Mesodermal cell (in vitro differentiated cells): ENCODE measurements at regions not wholly inside any gene's neighbourhood (a gene's known extent, or its start where the extent isn't known, plus 50 kb on each side); places are given as distances from the start of the nearest gene placed in this dataset.

Experiments used
- H3K27ac ChIP-seq: 2 replicates; pipeline ENCODE4 v1.7.0; 2013; ENCODE audit warnings: mild to moderate bottlenecking, low read depth, low read length, moderate library complexity; ENCODE audit not compliant: severe bottlenecking
- H3K36me3 ChIP-seq: 2 replicates; pipeline ENCODE4 v1.7.1; 2013; ENCODE audit warnings: mild to moderate bottlenecking, low read length, moderate library complexity; ENCODE audit not compliant: control insufficient read depth, insufficient read depth
- H3K4me1 ChIP-seq: one replicate; pipeline ENCODE4 v1.7.1; 2013; ENCODE audit warnings: mild to moderate bottlenecking, low read length; ENCODE audit not compliant: insufficient read depth, control insufficient read depth, poor library complexity, severe bottlenecking
- H3K4me3 ChIP-seq: 2 replicates; pipeline ENCODE4 v1.7.0; 2013; ENCODE audit warnings: low read length, control low read depth, mild to moderate bottlenecking; ENCODE audit not compliant: insufficient read depth, poor library complexity, severe bottlenecking; ENCODE audit errors: extremely low read depth
- H3K9me3 ChIP-seq: 2 replicates; pipeline ENCODE4 v1.7.1; 2013; ENCODE audit warnings: mild to moderate bottlenecking, low read length, moderate library complexity; ENCODE audit not compliant: control insufficient read depth
- WGBS, 2 experiments: methylation state at CpG; one replicate each; pipeline ENCODE4 v1.1.5; 2013; ENCODE audit warnings: missing lambda C conversion rate in 2 of 2; ENCODE audit not compliant: insufficient coverage in 2 of 2; 5-methylcytosine and 5-hydroxymethylcytosine counted together

DNA sequence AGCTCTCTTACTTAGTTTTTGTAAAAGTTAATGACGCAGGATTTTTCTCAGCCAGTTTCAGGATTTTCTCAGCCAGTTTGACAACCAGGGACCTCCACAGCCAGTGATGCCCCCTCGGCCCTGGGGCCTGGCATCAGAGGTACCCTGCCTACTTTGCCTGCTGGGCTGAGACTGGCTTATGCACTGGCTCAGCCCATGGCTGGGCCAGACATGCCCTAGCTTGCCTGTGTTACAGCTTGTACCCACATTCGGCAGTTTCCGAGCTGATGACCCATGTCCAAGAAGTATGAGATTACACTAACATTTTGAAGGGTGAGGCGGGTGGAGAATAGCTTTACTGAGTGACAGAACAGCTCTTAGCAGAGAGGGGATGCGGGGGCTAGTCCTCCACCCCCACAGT lies 406.1 kb upstream of the HSF2 start:
- H3K4me1 ChIP-seq, result no peaks in the 10 kb centered on the region
- no peaks in the 10 kb centered on the region for H3K9me3 ChIP-seq
- H3K36me3 ChIP-seq, result no peaks in the 10 kb centered on the region
- 75 to 85% methylated on average over 3 to 5 of the region's 6 CpGs for WGBS, 2 experiments
- no peak overlapping the region for H3K27ac ChIP-seq
- H3K4me3 ChIP-seq, result no peak overlapping the region

- Histone ChIP-seq H3K27ac (no peak overlapping the region), H3K36me3 (no peaks in the 10 kb centered on the region), H3K4me3 (no peak overlapping the region), H3K9me3 (no peaks in the 10 kb centered on the region), H3K4me1 (no peaks in the 10 kb centered on the region)
- WGBS, 2 experiments, result 100% methylated on average over 1 of the region's 1 CpG; no CpG with 5 or more reads in 1 of the 2 experiments
Observed at GRCh38 chr6:121994919-121995318, 404.5 kb upstream of the HSF2 start.

GRCh38 chr6:121998631-121999030 lies 400.8 kb upstream of the HSF2 start:
- Histone ChIP-seq H3K4me1 (no peaks in the 10 kb centered on the region), H3K4me3 (no peak overlapping the region), H3K9me3 (no peaks in the 10 kb centered on the region), H3K36me3 (no peaks in the 10 kb centered on the region), H3K27ac (no peak overlapping the region)
- WGBS, 2 experiments, result no CpG with 5 or more reads among the region's 2 CpGs

GRCh38 chr6:121999456-122000065 lies 399.9 kb upstream of the HSF2 start:
- WGBS, 2 experiments, result 92 to 100% methylated on average over 2 to 5 of the region's 6 CpGs
- H3K27ac ChIP-seq, result no peak overlapping the region

GRCh38 chr6:122005661-122006060 lies 393.8 kb upstream of the HSF2 start:
- no peak overlapping the region for H3K27ac ChIP-seq
- no CpG with 5 or more reads among the region's 3 CpGs for WGBS, 2 experiments
- no peaks in the 10 kb centered on the region for H3K9me3 ChIP-seq
- no peaks in the 10 kb centered on the region for H3K4me1 ChIP-seq
- no peaks in the 10 kb centered on the region for H3K36me3 ChIP-seq
- H3K4me3 ChIP-seq, result no peak overlapping the region

More at GRCh38 chr6:121999456-122000065, 399.9 kb upstream of the HSF2 start:
- no peaks in the 10 kb centered on the region for H3K4me1 ChIP-seq
- H3K4me3 ChIP-seq, result no peak overlapping the region
- no peaks in the 10 kb centered on the region for H3K9me3 ChIP-seq
- H3K36me3 ChIP-seq, result no peaks in the 10 kb centered on the region

DNA sequence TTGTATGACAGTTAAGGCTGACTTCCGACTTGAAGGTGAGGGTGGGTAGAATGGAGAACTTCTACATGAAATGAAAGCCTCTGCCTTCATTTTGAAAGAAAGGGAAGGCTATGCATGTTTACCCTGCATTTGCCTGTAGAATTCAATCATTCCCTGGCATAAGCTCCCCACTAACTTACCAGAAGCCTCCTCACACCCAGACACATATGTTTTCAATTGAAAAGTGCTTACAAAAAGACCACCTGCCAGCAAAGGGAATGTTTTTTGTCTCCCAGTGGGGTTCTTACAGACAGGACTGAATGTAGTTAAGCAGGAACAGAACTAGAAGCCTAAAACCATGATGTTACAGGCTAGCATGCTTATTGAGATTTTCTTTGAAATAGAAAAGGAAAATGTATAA lies 392.1 kb upstream of the HSF2 start:
- no peaks in the 10 kb centered on the region for H3K36me3 ChIP-seq
- H3K4me3 ChIP-seq, result no peak overlapping the region
- H3K9me3 ChIP-seq, result no peaks in the 10 kb centered on the region
- peak overlapping the region; percentile 20 for H3K27ac ChIP-seq
- 0 to 40% methylated on average over 1 of the region's 1 CpG for WGBS, 2 experiments
- H3K4me1 ChIP-seq, result no peaks in the 10 kb centered on the region

DNA sequence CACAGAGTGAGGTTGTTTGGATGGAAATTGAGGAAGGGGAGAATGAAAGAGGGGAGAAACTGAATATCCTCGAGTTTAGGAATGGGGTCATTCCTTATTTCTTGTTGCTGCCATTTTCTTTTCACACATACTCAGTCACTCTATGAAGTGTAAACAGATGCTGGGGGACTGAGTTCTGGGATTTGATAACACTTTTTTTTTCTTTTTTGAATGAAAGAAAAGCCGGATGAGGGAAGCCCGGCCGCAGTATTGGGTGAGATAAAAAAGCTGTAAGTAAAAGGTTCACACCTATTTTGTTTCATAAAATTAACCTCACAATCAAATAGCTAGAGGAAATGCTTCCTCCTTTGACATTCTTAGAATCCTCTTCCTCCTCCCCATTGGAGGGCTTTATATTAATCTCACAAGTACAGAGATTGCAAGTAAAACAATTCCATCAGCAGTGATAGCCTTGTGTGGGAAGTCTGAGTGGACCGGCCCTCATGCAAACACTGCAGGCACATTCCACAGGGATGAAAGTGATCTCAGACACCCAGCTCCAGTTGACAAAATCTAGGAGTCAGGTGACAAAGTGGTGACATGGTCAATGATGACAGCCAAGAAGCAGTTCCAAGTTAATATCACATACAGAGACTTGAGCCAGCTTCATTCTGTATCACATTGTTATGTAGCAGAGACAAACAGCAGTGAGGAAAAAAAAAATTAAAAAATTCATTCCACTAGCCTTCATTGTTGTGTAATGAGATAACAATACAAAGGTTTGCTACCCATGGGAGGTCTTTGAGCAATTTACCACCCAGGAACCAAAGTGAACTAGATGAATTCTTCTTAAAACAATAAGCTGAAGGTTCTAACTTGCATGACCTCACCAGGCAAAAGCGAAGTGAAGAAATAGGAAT lies 391.1 kb upstream of the HSF2 start:
- H3K36me3 ChIP-seq, result no peaks in the 10 kb centered on the region
- no peaks in the 10 kb centered on the region for H3K4me1 ChIP-seq
- H3K4me3 ChIP-seq, result no peak overlapping the region
- no CpG with 5 or more reads among the region's 6 CpGs for WGBS, 2 experiments
- H3K27ac ChIP-seq, result no peak overlapping the region
- H3K9me3 ChIP-seq, result no peaks in the 10 kb centered on the region

- no peak overlapping the region for H3K27ac ChIP-seq
- no peaks in the 10 kb centered on the region for H3K4me1 ChIP-seq
- H3K36me3 ChIP-seq, result no peaks in the 10 kb centered on the region
- H3K4me3 ChIP-seq, result no peak overlapping the region
- H3K9me3 ChIP-seq, result no peaks in the 10 kb centered on the region
Observed at GRCh38 chr6:122009000-122009350, 390.5 kb upstream of the HSF2 start.

GRCh38 chr6:122012578-122012977 lies 386.9 kb upstream of the HSF2 start:
- WGBS, 2 experiments, result no CpG with 5 or more reads among the region's 1 CpG
- no peak overlapping the region for H3K4me3 ChIP-seq

DNA sequence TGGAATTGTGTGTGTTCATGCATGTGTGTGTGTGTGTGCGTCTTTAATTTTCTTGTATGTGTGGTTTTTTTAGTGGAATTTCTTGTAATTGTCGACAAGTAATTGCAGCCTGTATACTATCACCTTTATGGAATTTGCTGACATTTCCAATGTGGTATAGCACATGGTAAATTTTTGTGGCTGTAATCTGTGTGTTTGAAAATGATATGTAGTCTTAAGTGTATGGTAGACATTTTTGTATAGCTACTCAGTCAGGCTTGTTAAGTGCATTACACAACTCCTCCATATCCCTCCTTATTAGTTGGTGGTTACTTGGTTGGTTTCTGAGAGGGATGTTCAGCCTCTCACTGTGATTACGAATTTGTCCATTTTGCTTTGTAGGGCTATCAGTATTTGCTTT lies 384.5 kb upstream of the HSF2 start:
- no peaks in the 10 kb centered on the region for H3K9me3 ChIP-seq
- no peaks in the 10 kb centered on the region for H3K4me1 ChIP-seq
- no peak overlapping the region for H3K4me3 ChIP-seq
- H3K36me3 ChIP-seq, result no peaks in the 10 kb centered on the region
- H3K27ac ChIP-seq, result no peak overlapping the region
- WGBS, 2 experiments, result 100% methylated on average over 1 of the region's 3 CpGs; no CpG with 5 or more reads in 1 of the 2 experiments

More at GRCh38 chr6:122012578-122012977, 386.9 kb upstream of the HSF2 start:
- no peaks in the 10 kb centered on the region for H3K36me3 ChIP-seq
- H3K9me3 ChIP-seq, result no peaks in the 10 kb centered on the region
- no peaks in the 10 kb centered on the region for H3K4me1 ChIP-seq
- H3K27ac ChIP-seq, result no peak overlapping the region
